Gastroesophageal sphincter (tissue), 3 donors: ENCODE measurements at regions not wholly inside any gene's neighbourhood (a gene's known extent, or its start where the extent isn't known, plus 50 kb on each side); places are given as distances from the start of the nearest gene placed in this dataset.

ENCODE experiments used
- CTCF ChIP-seq, 4 experiments: fragments of 200-600 bp in 2 of 4; fragments of 450-650 bp in 2 of 4; sonication (generic) in 1 of 4; IDR thresholded peaks; one replicate each; pipeline ENCODE4 v1.5.1; 2017 to 2019; ENCODE audit warnings: antibody characterized with exemption in 4 of 4, mild to moderate bottlenecking in 2 of 4, moderate library complexity in 2 of 4
- EP300 ChIP-seq: sonication (generic); formaldehyde crosslinking; IDR thresholded peaks from one replicate; pipeline ENCODE4 v1.6.1; 2017; ENCODE audit warnings: antibody characterized with exemption, mild to moderate bottlenecking
- POLR2A ChIP-seq, 2 donors: fragments of 450-650 bp; IDR thresholded peaks; one replicate each; pipeline ENCODE4 v1.6.1; 2017; ENCODE audit warnings: antibody characterized with exemption in 2 of 2, mild to moderate bottlenecking in 2 of 2, moderate library complexity in 1 of 2
- POLR2AphosphoS5 ChIP-seq: sonication (generic); formaldehyde crosslinking; IDR thresholded peaks from one replicate; pipeline ENCODE4 v1.6.1; 2017; ENCODE audit warnings: antibody characterized with exemption

GRCh38 chr3:139134678-139135372 is 90.1 kb upstream of the PRR23C start:
- no peak for TF ChIP-seq CTCF (IDR thresholded peaks at IDR 0.05)
- no peak for TF ChIP-seq POLR2AphosphoS5
- no peak for TF ChIP-seq POLR2A (IDR thresholded peaks at IDR 0.05)
- no peak for TF ChIP-seq EP300
